Neural progenitor cell (in vitro differentiated cells): ENCODE measurements at regions not wholly inside any gene's neighbourhood (a gene's known extent, or its start where the extent isn't known, plus 50 kb on each side); places are given as distances from the start of the nearest gene placed in this dataset.

ENCODE experiments used
- DNase-seq: peaks from one replicate; pipeline ENCODE4 v3.0.0-alpha.2; 2016; ENCODE audit warnings: low spot score
- H2AFZ ChIP-seq: fragments of 200-600 bp; sonication (generic); replicated peaks from 2 replicates; pipeline ENCODE4 v1.6.1; 2016; ENCODE audit warnings: antibody characterized with exemption
- H3F3A ChIP-seq: fragments of 200-600 bp; sonication (generic); 2 replicates; pipeline ENCODE4 v1.6.1; 2016; ENCODE audit warnings: antibody characterized with exemption, low read depth
- H3K27ac ChIP-seq: fragments of 200-600 bp; sonication (generic); 2 replicates; pipeline ENCODE4 v1.5.1; 2016; ENCODE audit warnings: mild to moderate bottlenecking
- H3K27me3 ChIP-seq: fragments of 200-600 bp; sonication (generic); 2 replicates; pipeline ENCODE4 v1.6.1; 2016; ENCODE audit warnings: mild to moderate bottlenecking, moderate library complexity
- H3K36me3 ChIP-seq: fragments of 200-600 bp; sonication (generic); 2 replicates; pipeline ENCODE4 v1.5.1; 2016
- H3K4me1 ChIP-seq: fragments of 200-600 bp; sonication (generic); 2 replicates; pipeline ENCODE4 v1.6.1; 2016; ENCODE audit warnings: mixed run types
- H3K4me2 ChIP-seq: fragments of 200-600 bp; sonication (generic); 2 replicates; pipeline ENCODE4 v1.6.1; 2016
- H3K4me3 ChIP-seq: fragments of 200-600 bp; sonication (generic); 2 replicates; pipeline ENCODE4 v1.5.1; 2016
- H3K79me2 ChIP-seq: fragments of 200-600 bp; sonication (generic); 2 replicates; pipeline ENCODE4 v1.6.1; 2016; ENCODE audit warnings: low read depth
- H3K9ac ChIP-seq: fragments of 200-600 bp; sonication (generic); 2 replicates; pipeline ENCODE4 v1.6.1; 2016
- H3K9me3 ChIP-seq: fragments of 200-600 bp; sonication (generic); 2 replicates; pipeline ENCODE4 v1.5.1; 2016; ENCODE audit warnings: low read depth
- H4K20me1 ChIP-seq: fragments of 200-600 bp; sonication (generic); 2 replicates; pipeline ENCODE4 v1.6.1; 2016; ENCODE audit warnings: low read depth
- H3K27ac Mint-ChIP-seq: 3 replicates; pipeline ENCODE4 v1.8.0; 2021; ENCODE audit warnings: mixed read lengths
- H3K27me3 Mint-ChIP-seq: 2 replicates; pipeline ENCODE4 v1.8.0; 2022; ENCODE audit warnings: low read depth, mild to moderate bottlenecking, inconsistent platforms, moderate library complexity, mixed read lengths; ENCODE audit not compliant: insufficient read depth
- H3K36me3 Mint-ChIP-seq: 3 replicates; pipeline ENCODE4 v1.8.0; 2021; ENCODE audit warnings: mixed read lengths
- H3K4me1 Mint-ChIP-seq: 3 replicates; pipeline ENCODE4 v1.8.0; 2021; ENCODE audit warnings: mixed read lengths
- H3K4me3 Mint-ChIP-seq: 3 replicates; pipeline ENCODE4 v1.8.0; 2021; ENCODE audit warnings: mild to moderate bottlenecking, moderate library complexity, mixed read lengths
- H3K9me3 Mint-ChIP-seq: 3 replicates; pipeline ENCODE4 v1.8.0; 2020; ENCODE audit warnings: mixed read lengths
- EZH2 ChIP-seq: fragments of 200-600 bp; sonication (generic); IDR thresholded peaks from 2 replicates; pipeline ENCODE4 v1.6.1; 2017; ENCODE audit warnings: antibody characterized with exemption, mild to moderate bottlenecking, moderate library complexity
- EZH2phosphoT487 ChIP-seq: fragments of 200-600 bp; sonication (generic); IDR thresholded peaks from 2 replicates; pipeline ENCODE4 v1.6.1; 2017; ENCODE audit warnings: antibody characterized with exemption
- TF ChIP-seq, protein P1 (sequence below): fragments of 200-600 bp; sonication (generic); IDR thresholded peaks from 2 replicates; pipeline ENCODE4 v1.5.1; 2017; ENCODE audit warnings: antibody characterized with exemption, mild to moderate bottlenecking

DNA sequence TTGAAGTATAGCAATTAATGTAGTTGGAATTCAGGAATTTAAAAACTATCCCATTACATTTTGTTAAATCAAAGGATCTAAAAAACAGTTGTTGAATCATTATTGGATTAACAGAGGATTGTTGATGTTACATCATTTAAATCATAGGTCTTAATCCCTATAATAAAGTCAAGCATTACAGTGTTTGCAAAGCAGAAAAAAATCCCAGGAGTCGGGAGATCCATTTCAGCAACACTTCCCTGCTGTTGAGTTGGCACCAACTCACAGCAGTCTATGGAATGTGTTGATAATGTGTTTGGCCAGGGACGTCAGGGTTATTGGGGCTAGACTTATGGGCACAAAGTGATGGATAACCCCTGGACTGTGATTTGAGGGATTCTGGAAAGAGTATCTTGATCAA, 99.1 kb upstream of the TMTC1 start:
- H3K27ac Mint-ChIP-seq, result no peak overlapping the region
- Histone ChIP-seq H3K27me3 (no peaks in the 10 kb centered on the region), H3K4me1 (no peaks in the 10 kb centered on the region), H4K20me1 (no peaks in the 10 kb centered on the region), H3K36me3 (no peaks in the 10 kb centered on the region), H3K4me2 (no peak overlapping the region), H3F3A (peaks cover 4% of the 10 kb centered on the region), H3K27ac (no peak overlapping the region), H3K9ac (no peak overlapping the region), H3K4me3 (no peak overlapping the region), H3K9me3 (no peaks in the 10 kb centered on the region), H2AFZ (no peak overlapping the region), H3K79me2 (no peaks in the 10 kb centered on the region)
- TF ChIP-seq, protein P1, sequence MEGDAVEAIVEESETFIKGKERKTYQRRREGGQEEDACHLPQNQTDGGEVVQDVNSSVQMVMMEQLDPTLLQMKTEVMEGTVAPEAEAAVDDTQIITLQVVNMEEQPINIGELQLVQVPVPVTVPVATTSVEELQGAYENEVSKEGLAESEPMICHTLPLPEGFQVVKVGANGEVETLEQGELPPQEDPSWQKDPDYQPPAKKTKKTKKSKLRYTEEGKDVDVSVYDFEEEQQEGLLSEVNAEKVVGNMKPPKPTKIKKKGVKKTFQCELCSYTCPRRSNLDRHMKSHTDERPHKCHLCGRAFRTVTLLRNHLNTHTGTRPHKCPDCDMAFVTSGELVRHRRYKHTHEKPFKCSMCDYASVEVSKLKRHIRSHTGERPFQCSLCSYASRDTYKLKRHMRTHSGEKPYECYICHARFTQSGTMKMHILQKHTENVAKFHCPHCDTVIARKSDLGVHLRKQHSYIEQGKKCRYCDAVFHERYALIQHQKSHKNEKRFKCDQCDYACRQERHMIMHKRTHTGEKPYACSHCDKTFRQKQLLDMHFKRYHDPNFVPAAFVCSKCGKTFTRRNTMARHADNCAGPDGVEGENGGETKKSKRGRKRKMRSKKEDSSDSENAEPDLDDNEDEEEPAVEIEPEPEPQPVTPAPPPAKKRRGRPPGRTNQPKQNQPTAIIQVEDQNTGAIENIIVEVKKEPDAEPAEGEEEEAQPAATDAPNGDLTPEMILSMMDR, result no peak
- TF ChIP-seq EZH2, result no peak
- no peak for TF ChIP-seq EZH2phosphoT487
- peaks cover 6% of the 10 kb centered on the region for H3K36me3 Mint-ChIP-seq
- H3K9me3 Mint-ChIP-seq, result peaks cover 41% of the 10 kb centered on the region
- H3K27me3 Mint-ChIP-seq, result peaks cover 2% of the 10 kb centered on the region
- H3K4me3 Mint-ChIP-seq, result no peak overlapping the region
- no peak for DNase-seq
- H3K4me1 Mint-ChIP-seq, result peaks cover 16% of the 10 kb centered on the region

DNA sequence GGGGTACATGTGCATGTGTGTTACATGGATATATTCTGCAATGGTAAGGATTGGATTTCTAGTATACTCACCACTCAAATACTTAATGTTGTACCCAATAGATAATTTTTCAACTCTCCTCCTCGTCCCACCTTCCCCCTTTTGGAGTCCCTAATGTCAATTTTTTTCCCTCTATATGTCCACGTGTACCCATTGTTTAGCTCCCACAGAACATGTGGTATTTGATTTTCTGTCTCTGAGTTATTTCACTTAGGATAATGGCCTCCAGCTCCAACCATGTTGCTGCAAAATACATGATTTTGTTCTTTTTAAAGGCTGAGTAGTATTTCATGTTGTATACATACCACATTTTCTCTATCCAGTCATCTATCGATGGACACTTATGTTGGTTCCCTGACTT, 97.2 kb upstream of the TMTC1 start:
- no peaks in the 10 kb centered on the region for H3K4me1 ChIP-seq
- H3K27ac ChIP-seq, result no peak overlapping the region
- H3K4me2 ChIP-seq, result no peak overlapping the region
- Mint-ChIP-seq H3K9me3 (peaks cover 30% of the 10 kb centered on the region), H3K4me3 (no peak overlapping the region), H3K36me3 (peaks cover 6% of the 10 kb centered on the region), H3K27ac (no peak overlapping the region), H3K27me3 (peaks cover 3% of the 10 kb centered on the region), H3K4me1 (peaks cover 16% of the 10 kb centered on the region)
- H2AFZ ChIP-seq, result no peak overlapping the region
- no peak overlapping the region for H3K4me3 ChIP-seq
- no peak for TF ChIP-seq EZH2
- TF ChIP-seq, protein P1, result no peak
- TF ChIP-seq EZH2phosphoT487, result no peak
- no peaks in the 10 kb centered on the region for H3K27me3 ChIP-seq
- no peaks in the 10 kb centered on the region for H3K36me3 ChIP-seq
- no peak overlapping the region for H3K9ac ChIP-seq
- peaks cover 4% of the 10 kb centered on the region for H3F3A ChIP-seq
- H3K9me3 ChIP-seq, result no peaks in the 10 kb centered on the region
- no peaks in the 10 kb centered on the region for H4K20me1 ChIP-seq
- H3K79me2 ChIP-seq, result no peaks in the 10 kb centered on the region
- no peak for DNase-seq

DNA sequence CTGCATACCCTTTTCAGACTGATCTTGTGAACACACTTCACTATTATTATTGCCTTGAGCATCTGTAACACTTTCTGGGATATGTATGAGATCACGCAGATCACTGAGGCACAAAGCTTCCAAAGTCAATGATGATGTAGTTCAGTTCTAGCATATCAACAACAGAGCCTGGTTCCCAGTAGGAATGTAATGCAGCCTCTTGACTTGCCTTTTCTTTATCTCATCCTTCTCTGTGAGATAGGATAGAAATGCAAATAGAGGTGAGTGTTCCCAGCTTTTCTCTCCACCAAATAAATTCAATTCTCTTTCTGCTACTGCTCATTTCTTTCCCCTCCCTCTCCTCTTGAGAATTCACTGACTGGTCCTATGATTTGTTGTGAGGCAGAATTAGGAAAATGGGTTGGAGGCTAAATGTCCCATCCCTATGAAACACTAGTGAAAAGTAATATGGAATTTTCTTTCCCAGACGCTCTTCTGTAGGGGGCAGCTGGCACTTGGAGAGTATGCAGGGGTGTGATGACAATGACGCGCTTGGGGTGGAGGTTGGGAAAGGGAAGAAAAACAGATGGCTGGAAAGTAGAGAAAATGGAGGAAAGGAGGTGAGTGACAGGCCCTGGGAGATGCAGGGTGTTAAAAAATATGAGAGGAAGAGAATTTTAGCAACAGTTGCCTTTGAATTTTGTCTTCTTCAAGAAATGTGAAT, 96.0 kb upstream of the TMTC1 start:
- no peaks in the 10 kb centered on the region for H3K9me3 ChIP-seq
- no peak overlapping the region for H3K4me3 ChIP-seq
- no peaks in the 10 kb centered on the region for H3K36me3 ChIP-seq
- TF ChIP-seq EZH2 (no peak), EZH2phosphoT487 (no peak)
- TF ChIP-seq, protein P1, result no peak
- Mint-ChIP-seq H3K36me3 (peaks cover 4% of the 10 kb centered on the region), H3K4me1 (peaks cover 11% of the 10 kb centered on the region), H3K27me3 (peaks cover 6% of the 10 kb centered on the region), H3K27ac (peak overlapping the region; percentile 36), H3K4me3 (no peak overlapping the region), H3K9me3 (peaks cover 27% of the 10 kb centered on the region)
- H3K4me1 ChIP-seq, result no peaks in the 10 kb centered on the region
- no peak for DNase-seq
- H4K20me1 ChIP-seq, result no peaks in the 10 kb centered on the region
- no peaks in the 10 kb centered on the region for H3K27me3 ChIP-seq
- no peaks in the 10 kb centered on the region for H3K79me2 ChIP-seq
- H3F3A ChIP-seq, result peaks cover 4% of the 10 kb centered on the region
- H2AFZ ChIP-seq, result peak overlapping the region; percentile 74
- H3K9ac ChIP-seq, result no peak overlapping the region
- no peak overlapping the region for H3K27ac ChIP-seq
- no peak overlapping the region for H3K4me2 ChIP-seq
